Gastroesophageal sphincter (tissue), 3 donors: ENCODE measurements at regions not wholly inside any gene's neighbourhood (a gene's known extent, or its start where the extent isn't known, plus 50 kb on each side); places are given as distances from the start of the nearest gene placed in this dataset.

ENCODE experiments used
- CTCF ChIP-seq, 4 experiments: fragments of 200-600 bp in 2 of 4; fragments of 450-650 bp in 2 of 4; sonication (generic) in 1 of 4; IDR thresholded peaks; one replicate each; pipeline ENCODE4 v1.5.1; 2017 to 2019; ENCODE audit warnings: antibody characterized with exemption in 4 of 4, mild to moderate bottlenecking in 2 of 4, moderate library complexity in 2 of 4
- POLR2A ChIP-seq, 2 donors: fragments of 450-650 bp; IDR thresholded peaks; one replicate each; pipeline ENCODE4 v1.6.1; 2017; ENCODE audit warnings: antibody characterized with exemption in 2 of 2, mild to moderate bottlenecking in 2 of 2, moderate library complexity in 1 of 2

GRCh38 chr6:22830463-22830862 lies 261.1 kb downstream of the HDGFL1 start:
- TF ChIP-seq CTCF (IDR thresholded peaks at IDR 0.05), result no peak
- TF ChIP-seq POLR2A (IDR thresholded peaks at IDR 0.05), result no peak
